ENCODE measurements at regions not wholly inside any gene's neighbourhood (a gene's known extent, or its start where the extent isn't known, plus 50 kb on each side); places are given as distances from the start of the nearest gene placed in this dataset.
A peak's percentile ranks its signal among the peaks of the same experiment; 100 is the strongest.
"Not testable (repeated sequence)": the region's sequence is repeated elsewhere in the genome, so short reads cannot be mapped to it uniquely, and the experiment has no call there.

- no peak for TF ChIP-seq CTCF (IDR thresholded peaks at IDR 0.05)
- intact Hi-C loops (cut with DNase I) = no loop called here
- H3K4me1 ChIP-seq = no peaks in the 10 kb centered on the region
- no peaks in the 10 kb centered on the region for H3K27me3 ChIP-seq (ENCODE audit: low read depth)
- H3K27ac ChIP-seq = no peak overlapping the region
- no peaks in the 10 kb centered on the region for H3K9me3 ChIP-seq
- no peak overlapping the region for H3K4me3 ChIP-seq
- DNase-seq = peak; percentile 28
- H3K36me3 ChIP-seq = no peaks in the 10 kb centered on the region
- no peak for ATAC-seq
These were observed 365.5 kb downstream of the TMEM121 start for GRCh38 chr14:105891631-105892452.

GRCh38 chr14:105892453-105893441 lies 366.4 kb downstream of the TMEM121 start:
- H3K27ac ChIP-seq; intact Hi-C loops (cut with DNase I); H3K9me3 ChIP-seq; H3K27me3 ChIP-seq (ENCODE audit: low read depth); H3K4me1 ChIP-seq; H3K4me3 ChIP-seq; H3K36me3 ChIP-seq; ATAC-seq: not testable (repeated sequence)
- DNase-seq = peak; percentile 21

GRCh38 chr14:105893686-105894085 lies 367.3 kb downstream of the TMEM121 start:
- H3K27ac ChIP-seq; H3K4me1 ChIP-seq; intact Hi-C loops (cut with DNase I); H3K9me3 ChIP-seq; DNase-seq; ATAC-seq; H3K4me3 ChIP-seq; H3K27me3 ChIP-seq (ENCODE audit: low read depth); H3K36me3 ChIP-seq: not testable (repeated sequence)

GRCh38 chr14:105894125-105894977 lies 368.0 kb downstream of the TMEM121 start:
- ATAC-seq = no peak
- Histone ChIP-seq H3K36me3 (no peaks in the 10 kb centered on the region), H3K4me3 (no peak overlapping the region), H3K27ac (no peak overlapping the region), H3K27me3 (ENCODE audit: low read depth) (peaks cover 1% of the 10 kb centered on the region), H3K4me1 (no peaks in the 10 kb centered on the region), H3K9me3 (no peaks in the 10 kb centered on the region)
- intact Hi-C loops (cut with DNase I) = no loop called here
- peak; percentile 21 for DNase-seq
- no peak for TF ChIP-seq CTCF (IDR thresholded peaks at IDR 0.05)

GRCh38 chr14:105894978-105895881 lies 368.8 kb downstream of the TMEM121 start:
- DNase-seq (peak; percentile 30), ATAC-seq (no peak)
- H3K36me3 ChIP-seq = no peaks in the 10 kb centered on the region
- no peaks in the 10 kb centered on the region for H3K9me3 ChIP-seq
- no peak overlapping the region for H3K4me3 ChIP-seq
- no peaks in the 10 kb centered on the region for H3K4me1 ChIP-seq
- no peak overlapping the region for H3K27ac ChIP-seq
- H3K27me3 ChIP-seq (ENCODE audit: low read depth) = peaks cover 8% of the 10 kb centered on the region
- intact Hi-C loops (cut with DNase I) = no loop called here
- TF ChIP-seq CTCF (IDR thresholded peaks at IDR 0.05) = no peak

GRCh38 chr14:105896206-105896605 lies 369.8 kb downstream of the TMEM121 start:
- H3K9me3 ChIP-seq; H3K4me1 ChIP-seq; ATAC-seq; H3K36me3 ChIP-seq; H3K4me3 ChIP-seq; intact Hi-C loops (cut with DNase I); H3K27ac ChIP-seq: not testable (repeated sequence)
- DNase-seq = peak; percentile 32
- H3K27me3 ChIP-seq (ENCODE audit: low read depth) = peaks cover 13% of the 10 kb centered on the region

GRCh38 chr14:105896961-105897724 lies 370.8 kb downstream of the TMEM121 start:
- H3K36me3 ChIP-seq; H3K4me3 ChIP-seq; H3K9me3 ChIP-seq; ATAC-seq; H3K4me1 ChIP-seq; H3K27ac ChIP-seq; DNase-seq; intact Hi-C loops (cut with DNase I): not testable (repeated sequence)
- peaks cover 16% of the 10 kb centered on the region for H3K27me3 ChIP-seq (ENCODE audit: low read depth)

All from lower lobe of right lung (tissue), 2 donors.